ENCODE measurements at regions not wholly inside any gene's neighbourhood (a gene's known extent, or its start where the extent isn't known, plus 50 kb on each side); places are given as distances from the start of the nearest gene placed in this dataset.

GRCh38 chr10:4710858-4711257 is 115.1 kb upstream of the AKR1E2 start:
- Histone ChIP-seq H3K27me3 (ENCODE audit: insufficient read depth, poor library complexity, severe bottlenecking) (no peaks in the 10 kb centered on the region), H3K4me3 (replicated peaks; ENCODE audit: insufficient read depth, low read length) (no peak overlapping the region), H3K27ac (replicated peaks) (no peak overlapping the region)
- DNase-seq (ENCODE audit: low read depth in 1 of 2, low spot score in 1 of 2): no peak
- TF ChIP-seq, protein P1, sequence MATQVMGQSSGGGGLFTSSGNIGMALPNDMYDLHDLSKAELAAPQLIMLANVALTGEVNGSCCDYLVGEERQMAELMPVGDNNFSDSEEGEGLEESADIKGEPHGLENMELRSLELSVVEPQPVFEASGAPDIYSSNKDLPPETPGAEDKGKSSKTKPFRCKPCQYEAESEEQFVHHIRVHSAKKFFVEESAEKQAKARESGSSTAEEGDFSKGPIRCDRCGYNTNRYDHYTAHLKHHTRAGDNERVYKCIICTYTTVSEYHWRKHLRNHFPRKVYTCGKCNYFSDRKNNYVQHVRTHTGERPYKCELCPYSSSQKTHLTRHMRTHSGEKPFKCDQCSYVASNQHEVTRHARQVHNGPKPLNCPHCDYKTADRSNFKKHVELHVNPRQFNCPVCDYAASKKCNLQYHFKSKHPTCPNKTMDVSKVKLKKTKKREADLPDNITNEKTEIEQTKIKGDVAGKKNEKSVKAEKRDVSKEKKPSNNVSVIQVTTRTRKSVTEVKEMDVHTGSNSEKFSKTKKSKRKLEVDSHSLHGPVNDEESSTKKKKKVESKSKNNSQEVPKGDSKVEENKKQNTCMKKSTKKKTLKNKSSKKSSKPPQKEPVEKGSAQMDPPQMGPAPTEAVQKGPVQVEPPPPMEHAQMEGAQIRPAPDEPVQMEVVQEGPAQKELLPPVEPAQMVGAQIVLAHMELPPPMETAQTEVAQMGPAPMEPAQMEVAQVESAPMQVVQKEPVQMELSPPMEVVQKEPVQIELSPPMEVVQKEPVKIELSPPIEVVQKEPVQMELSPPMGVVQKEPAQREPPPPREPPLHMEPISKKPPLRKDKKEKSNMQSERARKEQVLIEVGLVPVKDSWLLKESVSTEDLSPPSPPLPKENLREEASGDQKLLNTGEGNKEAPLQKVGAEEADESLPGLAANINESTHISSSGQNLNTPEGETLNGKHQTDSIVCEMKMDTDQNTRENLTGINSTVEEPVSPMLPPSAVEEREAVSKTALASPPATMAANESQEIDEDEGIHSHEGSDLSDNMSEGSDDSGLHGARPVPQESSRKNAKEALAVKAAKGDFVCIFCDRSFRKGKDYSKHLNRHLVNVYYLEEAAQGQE (IDR thresholded peaks at IDR 0.05; ENCODE audit: insufficient replicate concordance, low read depth): no peak
- TF ChIP-seq GABPA (IDR thresholded peaks at IDR 0.05; ENCODE audit: low read depth): no peak

GRCh38 chr10:4708123-4708759 is 117.8 kb upstream of the AKR1E2 start:
- no peak overlapping the region for H3K4me3 ChIP-seq (replicated peaks; ENCODE audit: insufficient read depth, low read length)
- DNase-seq (ENCODE audit: low read depth in 1 of 2, low spot score in 1 of 2): no peak
- TF ChIP-seq GABPA (IDR thresholded peaks at IDR 0.05; ENCODE audit: low read depth): no peak
- TF ChIP-seq, protein P2, sequence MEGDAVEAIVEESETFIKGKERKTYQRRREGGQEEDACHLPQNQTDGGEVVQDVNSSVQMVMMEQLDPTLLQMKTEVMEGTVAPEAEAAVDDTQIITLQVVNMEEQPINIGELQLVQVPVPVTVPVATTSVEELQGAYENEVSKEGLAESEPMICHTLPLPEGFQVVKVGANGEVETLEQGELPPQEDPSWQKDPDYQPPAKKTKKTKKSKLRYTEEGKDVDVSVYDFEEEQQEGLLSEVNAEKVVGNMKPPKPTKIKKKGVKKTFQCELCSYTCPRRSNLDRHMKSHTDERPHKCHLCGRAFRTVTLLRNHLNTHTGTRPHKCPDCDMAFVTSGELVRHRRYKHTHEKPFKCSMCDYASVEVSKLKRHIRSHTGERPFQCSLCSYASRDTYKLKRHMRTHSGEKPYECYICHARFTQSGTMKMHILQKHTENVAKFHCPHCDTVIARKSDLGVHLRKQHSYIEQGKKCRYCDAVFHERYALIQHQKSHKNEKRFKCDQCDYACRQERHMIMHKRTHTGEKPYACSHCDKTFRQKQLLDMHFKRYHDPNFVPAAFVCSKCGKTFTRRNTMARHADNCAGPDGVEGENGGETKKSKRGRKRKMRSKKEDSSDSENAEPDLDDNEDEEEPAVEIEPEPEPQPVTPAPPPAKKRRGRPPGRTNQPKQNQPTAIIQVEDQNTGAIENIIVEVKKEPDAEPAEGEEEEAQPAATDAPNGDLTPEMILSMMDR (IDR thresholded peaks at IDR 0.05; ENCODE audit: insufficient read depth, low read length): peak; percentile 9
- no peak for TF ChIP-seq SPI1 (IDR thresholded peaks at IDR 0.05; ENCODE audit: borderline replicate concordance, low read depth)
- TF ChIP-seq, protein P1 (IDR thresholded peaks at IDR 0.05; ENCODE audit: insufficient replicate concordance, low read depth): no peak
- TF ChIP-seq POLR2AphosphoS5 (IDR thresholded peaks at IDR 0.05; ENCODE audit: low read depth): no peak
- H3K27me3 ChIP-seq (ENCODE audit: insufficient read depth, poor library complexity, severe bottlenecking): no peaks in the 10 kb centered on the region
- no peak overlapping the region for H3K27ac ChIP-seq (replicated peaks)

- Histone ChIP-seq H3K27me3 (ENCODE audit: insufficient read depth, poor library complexity, severe bottlenecking) (no peaks in the 10 kb centered on the region), H3K4me3 (replicated peaks; ENCODE audit: insufficient read depth, low read length) (no peak overlapping the region), H3K27ac (replicated peaks) (no peak overlapping the region)
- DNase-seq (ENCODE audit: low read depth in 1 of 2, low spot score in 1 of 2): no peak
- TF ChIP-seq, protein P2 (IDR thresholded peaks at IDR 0.05; ENCODE audit: insufficient read depth, low read length): no peak
- TF ChIP-seq SPI1 (IDR thresholded peaks at IDR 0.05; ENCODE audit: borderline replicate concordance, low read depth) (no peak), POLR2AphosphoS5 (IDR thresholded peaks at IDR 0.05; ENCODE audit: low read depth) (no peak), GABPA (IDR thresholded peaks at IDR 0.05; ENCODE audit: low read depth) (no peak)
- TF ChIP-seq, protein P1 (IDR thresholded peaks at IDR 0.05; ENCODE audit: insufficient replicate concordance, low read depth): no peak
Measured at GRCh38 chr10:4707221-4707620, 118.8 kb upstream of the AKR1E2 start.
